ENCODE measurements at regions not wholly inside any gene's neighbourhood (a gene's known extent, or its start where the extent isn't known, plus 50 kb on each side); places are given as distances from the start of the nearest gene placed in this dataset.

- no peaks in the 10 kb centered on the region for H3F3A ChIP-seq (ENCODE audit: control insufficient read depth, insufficient read depth)
- no peak overlapping the region for H3K4me2 ChIP-seq (ENCODE audit: low read length)
- TF ChIP-seq CTCF (IDR thresholded peaks at IDR 0.05; ENCODE audit: low read depth, low read length, poor library complexity, severe bottlenecking) (no peak), EZH2phosphoT487 (IDR thresholded peaks at IDR 0.05; ENCODE audit: borderline replicate concordance, low read length) (no peak)
- H4K20me1 ChIP-seq (ENCODE audit: control insufficient read depth, insufficient read depth, low read depth, low read length), result no peaks in the 10 kb centered on the region
- H3K9me3 ChIP-seq (ENCODE audit: control insufficient read depth, insufficient read depth, low read length), result no peaks in the 10 kb centered on the region
- no peaks in the 10 kb centered on the region for H3K79me2 ChIP-seq (ENCODE audit: control insufficient read depth, low read length)
- no peak overlapping the region for H3K4me3 ChIP-seq (ENCODE audit: low read length)
- no peaks in the 10 kb centered on the region for H3K36me3 ChIP-seq (ENCODE audit: control insufficient read depth, low read length)
- no peaks in the 10 kb centered on the region for H3K4me1 ChIP-seq (ENCODE audit: control insufficient read depth, low read length)
- H3K27ac ChIP-seq (ENCODE audit: low read depth, low read length), result no peak overlapping the region
- H3K27me3 ChIP-seq (ENCODE audit: control insufficient read depth, low read length), result no peaks in the 10 kb centered on the region
- no peaks in the 10 kb centered on the region for H3K9me2 ChIP-seq (replicated peaks; ENCODE audit: control insufficient read depth, low read length)
Measured at GRCh38 chr9:23621188-23621587, 204.9 kb downstream of the ELAVL2 start.

- Histone ChIP-seq H3F3A (ENCODE audit: control insufficient read depth, insufficient read depth) (no peaks in the 10 kb centered on the region), H3K4me3 (ENCODE audit: low read length) (no peak overlapping the region), H3K4me1 (ENCODE audit: control insufficient read depth, low read length) (no peaks in the 10 kb centered on the region), H3K9me2 (replicated peaks; ENCODE audit: control insufficient read depth, low read length) (no peaks in the 10 kb centered on the region), H4K20me1 (ENCODE audit: control insufficient read depth, insufficient read depth, low read depth, low read length) (no peaks in the 10 kb centered on the region), H3K79me2 (ENCODE audit: control insufficient read depth, low read length) (no peaks in the 10 kb centered on the region), H3K9me3 (ENCODE audit: control insufficient read depth, insufficient read depth, low read length) (no peaks in the 10 kb centered on the region), H3K36me3 (ENCODE audit: control insufficient read depth, low read length) (no peaks in the 10 kb centered on the region), H3K27me3 (ENCODE audit: control insufficient read depth, low read length) (no peaks in the 10 kb centered on the region), H3K27ac (ENCODE audit: low read depth, low read length) (no peak overlapping the region), H3K4me2 (ENCODE audit: low read length) (no peak overlapping the region)
- TF ChIP-seq CTCF (IDR thresholded peaks at IDR 0.05; ENCODE audit: low read depth, low read length, poor library complexity, severe bottlenecking) (no peak), EZH2phosphoT487 (IDR thresholded peaks at IDR 0.05; ENCODE audit: borderline replicate concordance, low read length) (no peak)
Measured at GRCh38 chr9:23621924-23622323, 204.1 kb downstream of the ELAVL2 start.

GRCh38 chr9:23622396-23622795 is 203.6 kb downstream of the ELAVL2 start:
- Histone ChIP-seq H3K9me3 (ENCODE audit: control insufficient read depth, insufficient read depth, low read length) (no peaks in the 10 kb centered on the region), H3K4me2 (ENCODE audit: low read length) (no peak overlapping the region), H3K27ac (ENCODE audit: low read depth, low read length) (no peak overlapping the region), H3K9me2 (replicated peaks; ENCODE audit: control insufficient read depth, low read length) (no peaks in the 10 kb centered on the region), H3K79me2 (ENCODE audit: control insufficient read depth, low read length) (no peaks in the 10 kb centered on the region), H3F3A (ENCODE audit: control insufficient read depth, insufficient read depth) (no peaks in the 10 kb centered on the region), H4K20me1 (ENCODE audit: control insufficient read depth, insufficient read depth, low read depth, low read length) (no peaks in the 10 kb centered on the region), H3K4me1 (ENCODE audit: control insufficient read depth, low read length) (no peaks in the 10 kb centered on the region), H3K4me3 (ENCODE audit: low read length) (no peak overlapping the region), H3K27me3 (ENCODE audit: control insufficient read depth, low read length) (no peaks in the 10 kb centered on the region), H3K36me3 (ENCODE audit: control insufficient read depth, low read length) (no peaks in the 10 kb centered on the region)
- TF ChIP-seq CTCF (IDR thresholded peaks at IDR 0.05; ENCODE audit: low read depth, low read length, poor library complexity, severe bottlenecking) (no peak), EZH2phosphoT487 (IDR thresholded peaks at IDR 0.05; ENCODE audit: borderline replicate concordance, low read length) (no peak)

GRCh38 chr9:23630488-23630887 is 195.6 kb downstream of the ELAVL2 start:
- Histone ChIP-seq H3K9me3 (ENCODE audit: control insufficient read depth, insufficient read depth, low read length) (no peaks in the 10 kb centered on the region), H3K27ac (ENCODE audit: low read depth, low read length) (no peak overlapping the region), H4K20me1 (ENCODE audit: control insufficient read depth, insufficient read depth, low read depth, low read length) (no peaks in the 10 kb centered on the region), H3K36me3 (ENCODE audit: control insufficient read depth, low read length) (no peaks in the 10 kb centered on the region), H3F3A (ENCODE audit: control insufficient read depth, insufficient read depth) (no peaks in the 10 kb centered on the region), H3K4me1 (ENCODE audit: control insufficient read depth, low read length) (no peaks in the 10 kb centered on the region), H3K27me3 (ENCODE audit: control insufficient read depth, low read length) (no peaks in the 10 kb centered on the region), H3K9me2 (replicated peaks; ENCODE audit: control insufficient read depth, low read length) (no peaks in the 10 kb centered on the region), H3K79me2 (ENCODE audit: control insufficient read depth, low read length) (no peaks in the 10 kb centered on the region), H3K4me3 (ENCODE audit: low read length) (no peak overlapping the region), H3K4me2 (ENCODE audit: low read length) (no peak overlapping the region)
- no peak for TF ChIP-seq CTCF (IDR thresholded peaks at IDR 0.05; ENCODE audit: low read depth, low read length, poor library complexity, severe bottlenecking)
- TF ChIP-seq EZH2phosphoT487 (IDR thresholded peaks at IDR 0.05; ENCODE audit: borderline replicate concordance, low read length), result no peak

Data from DOHH2 (cell line).